Mesothelial cell of epicardium (in vitro differentiated cells): ENCODE measurements at regions not wholly inside any gene's neighbourhood (a gene's known extent, or its start where the extent isn't known, plus 50 kb on each side); places are given as distances from the start of the nearest gene placed in this dataset.

Source experiments
- DNase-seq, 2 experiments: peaks; one replicate each; pipeline ENCODE4 v3.0.0; 2021; ENCODE audit warnings: low spot score in 2 of 2; ENCODE audit not compliant: unreplicated experiment in 2 of 2
- H3K27ac Mint-ChIP-seq: 2 replicates; pipeline ENCODE4 v1.8.0; 2021; ENCODE audit warnings: mixed read lengths
- H3K27me3 Mint-ChIP-seq: 2 replicates; pipeline ENCODE4 v1.8.0; 2021; ENCODE audit warnings: low read depth, mixed read lengths
- H3K36me3 Mint-ChIP-seq: 2 replicates; pipeline ENCODE4 v1.8.0; 2021; ENCODE audit warnings: mixed read lengths
- H3K4me1 Mint-ChIP-seq: 2 replicates; pipeline ENCODE4 v1.8.0; 2021; ENCODE audit warnings: mixed read lengths
- H3K4me3 Mint-ChIP-seq: 2 replicates; pipeline ENCODE4 v1.8.0; 2021; ENCODE audit warnings: mild to moderate bottlenecking, moderate library complexity, mixed read lengths
- H3K9me3 Mint-ChIP-seq: 2 replicates; pipeline ENCODE4 v1.8.0; 2021; ENCODE audit warnings: mixed read lengths
- CTCF ChIP-seq: fragments of 200-600 bp; sonication (generic); IDR thresholded peaks from one replicate; pipeline ENCODE4 v1.5.0; 2021; ENCODE audit warnings: antibody characterized with exemption; ENCODE audit not compliant: unreplicated experiment

DNA sequence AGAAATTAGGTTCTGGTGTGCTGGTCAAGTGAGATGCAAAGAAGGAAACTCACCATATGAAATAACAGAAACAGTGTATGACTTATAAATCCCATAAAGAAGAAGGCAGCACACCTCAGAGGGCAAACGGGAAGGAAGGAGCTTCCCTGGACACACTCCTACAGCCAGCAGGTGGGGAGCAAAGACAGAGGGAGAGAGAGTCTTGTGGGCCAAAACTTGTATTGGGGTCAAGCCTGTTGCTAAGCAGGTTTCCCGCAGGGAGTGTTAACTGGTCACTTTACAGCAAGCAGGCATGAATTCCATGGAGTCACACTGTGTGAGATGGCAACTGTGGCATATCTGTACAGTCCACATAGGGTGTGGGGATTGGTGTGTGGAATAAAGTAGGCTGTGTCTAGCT, 222.9 kb upstream of the NDN start:
- Mint-ChIP-seq H3K4me1 (peaks cover 3% of the 10 kb centered on the region), H3K36me3 (no peaks in the 10 kb centered on the region), H3K4me3 (no peak overlapping the region), H3K27me3 (no peaks in the 10 kb centered on the region), H3K9me3 (peaks cover 16% of the 10 kb centered on the region), H3K27ac (no peak overlapping the region)
- TF ChIP-seq CTCF = no peak
- no peak for DNase-seq

GRCh38 chr15:23912191-23912590, 225.1 kb upstream of the NDN start:
- TF ChIP-seq CTCF = no peak
- Mint-ChIP-seq H3K4me3 (peak overlapping the region; percentile 53), H3K27ac (peak overlapping the region; percentile 18), H3K4me1 (peaks cover 3% of the 10 kb centered on the region), H3K36me3 (no peaks in the 10 kb centered on the region), H3K9me3 (peaks cover 16% of the 10 kb centered on the region), H3K27me3 (no peaks in the 10 kb centered on the region)
- DNase-seq = peak; percentile 31 to 44

- Mint-ChIP-seq H3K36me3 (no peaks in the 10 kb centered on the region), H3K27ac (no peak overlapping the region), H3K4me3 (no peak overlapping the region), H3K4me1 (peaks cover 3% of the 10 kb centered on the region), H3K9me3 (peaks cover 16% of the 10 kb centered on the region), H3K27me3 (no peaks in the 10 kb centered on the region)
- no peak for TF ChIP-seq CTCF
- DNase-seq = no peak
These were observed 226.0 kb upstream of the NDN start for GRCh38 chr15:23913081-23913480.

DNA sequence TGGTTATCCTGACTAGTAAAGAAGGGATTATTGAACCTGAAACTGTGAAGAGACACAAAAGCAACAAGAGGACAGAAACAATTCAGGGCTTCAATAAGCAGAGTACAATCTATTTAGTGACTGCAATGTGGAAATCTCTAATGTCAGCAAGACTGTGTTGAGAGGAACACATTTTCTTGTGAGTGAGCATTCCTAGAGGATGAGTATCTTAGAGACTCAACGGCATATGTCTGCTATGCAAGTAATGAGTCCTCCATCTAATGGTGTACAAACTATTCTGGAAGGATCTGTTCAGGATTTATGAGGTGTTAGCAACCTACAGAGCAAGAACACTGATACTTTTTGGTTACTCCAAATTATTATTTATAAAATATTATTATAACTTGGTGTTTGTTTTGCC, 226.5 kb upstream of the NDN start:
- no peak for DNase-seq
- Mint-ChIP-seq H3K4me3 (no peak overlapping the region), H3K4me1 (peaks cover 3% of the 10 kb centered on the region), H3K27me3 (no peaks in the 10 kb centered on the region), H3K36me3 (no peaks in the 10 kb centered on the region), H3K27ac (no peak overlapping the region), H3K9me3 (peaks cover 16% of the 10 kb centered on the region)
- TF ChIP-seq CTCF = no peak

- no peak for DNase-seq
- Mint-ChIP-seq H3K27ac (no peak overlapping the region), H3K4me3 (no peak overlapping the region), H3K36me3 (no peaks in the 10 kb centered on the region), H3K4me1 (no peaks in the 10 kb centered on the region), H3K27me3 (no peaks in the 10 kb centered on the region), H3K9me3 (peaks cover 7% of the 10 kb centered on the region)
- TF ChIP-seq CTCF = no peak
These were observed 237.6 kb upstream of the NDN start for GRCh38 chr15:23924686-23925085.

DNA sequence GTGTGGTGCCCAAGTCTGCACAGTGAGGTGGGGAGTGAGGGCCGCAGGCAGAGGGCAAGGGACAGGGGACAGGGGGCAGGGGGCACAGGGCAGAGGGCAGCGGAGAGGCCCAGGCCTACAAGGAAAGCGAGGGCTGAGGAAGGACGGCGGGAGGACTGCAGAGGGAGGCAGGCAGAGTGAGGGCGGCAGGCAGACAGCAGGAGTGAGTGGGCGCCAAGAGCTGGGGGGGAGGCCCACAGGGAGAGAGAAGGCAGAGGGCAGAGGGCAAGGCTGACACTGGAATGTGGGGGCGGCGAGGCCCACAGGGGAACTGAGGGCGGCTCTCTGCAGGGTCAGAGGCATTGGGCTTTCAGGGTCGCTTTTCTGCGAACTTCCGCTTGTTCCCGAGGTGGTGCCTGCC, 267.8 kb upstream of the NDN start:
- H3K36me3 Mint-ChIP-seq = no peaks in the 10 kb centered on the region
- no peak overlapping the region for H3K27ac Mint-ChIP-seq
- no peaks in the 10 kb centered on the region for H3K4me1 Mint-ChIP-seq
- no peaks in the 10 kb centered on the region for H3K27me3 Mint-ChIP-seq
- no peak overlapping the region for H3K4me3 Mint-ChIP-seq
- DNase-seq = no peak
- no peak for TF ChIP-seq CTCF
- H3K9me3 Mint-ChIP-seq = peaks cover 28% of the 10 kb centered on the region
